Hepatocyte (in vitro differentiated cells): ENCODE measurements at regions not wholly inside any gene's neighbourhood (a gene's known extent, or its start where the extent isn't known, plus 50 kb on each side); places are given as distances from the start of the nearest gene placed in this dataset.

Experiments
- EZH2phosphoT487 ChIP-seq: fragments of 200-600 bp; sonication (generic); IDR thresholded peaks from one replicate; pipeline ENCODE4 v1.6.1; 2018; ENCODE audit warnings: antibody characterized with exemption, mild to moderate bottlenecking, low read depth, moderate library complexity; ENCODE audit not compliant: unreplicated experiment, severe bottlenecking
- TF ChIP-seq, protein P1 (sequence below): fragments of 200-600 bp; sonication (generic); IDR thresholded peaks from 2 replicates; pipeline ENCODE4 v1.5.1; 2016; ENCODE audit warnings: antibody characterized with exemption, mild to moderate bottlenecking; ENCODE audit not compliant: poor library complexity

- TF ChIP-seq, protein P1, sequence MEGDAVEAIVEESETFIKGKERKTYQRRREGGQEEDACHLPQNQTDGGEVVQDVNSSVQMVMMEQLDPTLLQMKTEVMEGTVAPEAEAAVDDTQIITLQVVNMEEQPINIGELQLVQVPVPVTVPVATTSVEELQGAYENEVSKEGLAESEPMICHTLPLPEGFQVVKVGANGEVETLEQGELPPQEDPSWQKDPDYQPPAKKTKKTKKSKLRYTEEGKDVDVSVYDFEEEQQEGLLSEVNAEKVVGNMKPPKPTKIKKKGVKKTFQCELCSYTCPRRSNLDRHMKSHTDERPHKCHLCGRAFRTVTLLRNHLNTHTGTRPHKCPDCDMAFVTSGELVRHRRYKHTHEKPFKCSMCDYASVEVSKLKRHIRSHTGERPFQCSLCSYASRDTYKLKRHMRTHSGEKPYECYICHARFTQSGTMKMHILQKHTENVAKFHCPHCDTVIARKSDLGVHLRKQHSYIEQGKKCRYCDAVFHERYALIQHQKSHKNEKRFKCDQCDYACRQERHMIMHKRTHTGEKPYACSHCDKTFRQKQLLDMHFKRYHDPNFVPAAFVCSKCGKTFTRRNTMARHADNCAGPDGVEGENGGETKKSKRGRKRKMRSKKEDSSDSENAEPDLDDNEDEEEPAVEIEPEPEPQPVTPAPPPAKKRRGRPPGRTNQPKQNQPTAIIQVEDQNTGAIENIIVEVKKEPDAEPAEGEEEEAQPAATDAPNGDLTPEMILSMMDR, result no peak
- no peak for TF ChIP-seq EZH2phosphoT487
Measured at GRCh38 chr3:166788936-166789335, 591.2 kb downstream of the ZBBX start.
